GM13977 (cell line): ENCODE measurements at regions not wholly inside any gene's neighbourhood (a gene's known extent, or its start where the extent isn't known, plus 50 kb on each side); places are given as distances from the start of the nearest gene placed in this dataset.

Experiments
- DNase-seq: peaks from one replicate; pipeline ENCODE4 v3.0.0; 2012; ENCODE audit warnings: low spot score
- CTCF ChIP-seq: IDR thresholded peaks from 2 replicates; pipeline ENCODE4 v1.5.1; 2012; ENCODE audit warnings: mild to moderate bottlenecking, control low read depth; ENCODE audit not compliant: insufficient read depth; ENCODE audit errors: extremely low read depth, missing control alignments
- in situ Hi-C: fragments of 300-500 bp; cut with MboI; formaldehyde crosslinking; loops from one replicate; pipeline ENCODE4 v1.12.0; 2022; ENCODE audit warnings: low sequenced_read_pairs, low pct_unique_long_range_greater_than_20kb, mixed read lengths, inconsistent platforms; ENCODE audit not compliant: unreplicated experiment

GRCh38 chr15:77817434-77817833 is 184.7 kb upstream of the LINGO1 start:
- no peak for DNase-seq
- TF ChIP-seq CTCF = no peak
- in situ Hi-C loops = loop anchor here (25.0 kb wide), 1 partner anchor 180 kb away; the partner anchor contains the start of gene LINGO1

GRCh38 chr15:77816983-77817382 is 184.3 kb upstream of the LINGO1 start:
- in situ Hi-C loops = loop anchor here (25.0 kb wide), 1 partner anchor 180 kb away; the partner anchor contains the start of gene LINGO1
- TF ChIP-seq CTCF = no peak

GRCh38 chr15:77815015-77815414 is 182.3 kb upstream of the LINGO1 start:
- TF ChIP-seq CTCF = no peak
- in situ Hi-C loops = loop anchor here (25.0 kb wide), 1 partner anchor 178 kb away; the partner anchor contains the start of gene LINGO1
- DNase-seq = no peak

More at GRCh38 chr15:77816983-77817382, 184.3 kb upstream of the LINGO1 start:
- no peak for DNase-seq

- in situ Hi-C loops = loop anchor here (25.0 kb wide), 1 partner anchor 175 kb away; the partner anchor contains the start of gene LINGO1
- no peak for DNase-seq
- no peak for TF ChIP-seq CTCF
These were observed 180.0 kb upstream of the LINGO1 start for GRCh38 chr15:77812664-77813063.

- no peak for DNase-seq
- TF ChIP-seq CTCF = no peak
- in situ Hi-C loops = loop anchor here (25.0 kb wide), 1 partner anchor 174 kb away; the partner anchor contains the start of gene LINGO1
These were observed 178.6 kb upstream of the LINGO1 start for GRCh38 chr15:77811270-77811669.

GRCh38 chr15:77810130-77810571 is 177.4 kb upstream of the LINGO1 start:
- in situ Hi-C loops = loop anchor here (25.0 kb wide), 1 partner anchor 173 kb away; the partner anchor contains the start of gene LINGO1
- no peak for TF ChIP-seq CTCF
- no peak for DNase-seq
